Right cardiac atrium (tissue), 5 donors: ENCODE measurements at regions not wholly inside any gene's neighbourhood (a gene's known extent, or its start where the extent isn't known, plus 50 kb on each side); places are given as distances from the start of the nearest gene placed in this dataset.

Experiments used
- ATAC-seq, 2 donors: fragments of 200-7000 bp; cut with Tn5 transposase; one replicate each; pipeline versions ENCODE4 v1.8.0 to v1.9.1; 2020; ENCODE audit warnings: moderate library complexity in 2 of 2, mild to moderate bottlenecking in 1 of 2
- DNase-seq, 3 donors: peaks; one replicate each; pipeline ENCODE4 v3.0.0-alpha.2; 2020
- H3K27ac ChIP-seq: one replicate; pipeline ENCODE4 v1.5.1; 2013; ENCODE audit warnings: mild to moderate bottlenecking, low read length, control low read depth, moderate library complexity
- H3K27me3 ChIP-seq: one replicate; pipeline ENCODE4 v1.6.1; 2013; ENCODE audit not compliant: control insufficient read depth, insufficient read depth
- H3K4me1 ChIP-seq: one replicate; pipeline ENCODE4 v1.6.1; 2013; ENCODE audit warnings: low read length; ENCODE audit not compliant: control insufficient read depth, insufficient read depth
- H3K4me3 ChIP-seq: one replicate; pipeline ENCODE4 v1.5.1; 2013; ENCODE audit warnings: low read length, control low read depth
- H3K9me3 ChIP-seq: one replicate; pipeline ENCODE4 v1.6.1; 2013; ENCODE audit warnings: low read length; ENCODE audit not compliant: control insufficient read depth
- WGBS: extraction: QIAGEN DNeasy Blood & Tissue Kit; methylation state at CpG from one replicate; pipeline ENCODE4 v1.1.7; 2013; 5-methylcytosine and 5-hydroxymethylcytosine counted together
- intact Hi-C, 4 donors: fragments of 100-400 bp; cut with DNase I; formaldehyde crosslinking; loops; one replicate each; pipeline versions ENCODE4 v1.11.0 to v1.14.0; 2022 to 2023
- donor health status: healthy with polysubstance abuse.
- donor health status: DM: no; HTN: yes; CAD: no.
- donor health status: DM: no; HTN: no; CAD: no.
- donor health status: DM: no; HTN: yes; CAD: no; lungs with severe emphysema.
- donor health status: DM: yes; HTN: yes; CAD: no.

DNA sequence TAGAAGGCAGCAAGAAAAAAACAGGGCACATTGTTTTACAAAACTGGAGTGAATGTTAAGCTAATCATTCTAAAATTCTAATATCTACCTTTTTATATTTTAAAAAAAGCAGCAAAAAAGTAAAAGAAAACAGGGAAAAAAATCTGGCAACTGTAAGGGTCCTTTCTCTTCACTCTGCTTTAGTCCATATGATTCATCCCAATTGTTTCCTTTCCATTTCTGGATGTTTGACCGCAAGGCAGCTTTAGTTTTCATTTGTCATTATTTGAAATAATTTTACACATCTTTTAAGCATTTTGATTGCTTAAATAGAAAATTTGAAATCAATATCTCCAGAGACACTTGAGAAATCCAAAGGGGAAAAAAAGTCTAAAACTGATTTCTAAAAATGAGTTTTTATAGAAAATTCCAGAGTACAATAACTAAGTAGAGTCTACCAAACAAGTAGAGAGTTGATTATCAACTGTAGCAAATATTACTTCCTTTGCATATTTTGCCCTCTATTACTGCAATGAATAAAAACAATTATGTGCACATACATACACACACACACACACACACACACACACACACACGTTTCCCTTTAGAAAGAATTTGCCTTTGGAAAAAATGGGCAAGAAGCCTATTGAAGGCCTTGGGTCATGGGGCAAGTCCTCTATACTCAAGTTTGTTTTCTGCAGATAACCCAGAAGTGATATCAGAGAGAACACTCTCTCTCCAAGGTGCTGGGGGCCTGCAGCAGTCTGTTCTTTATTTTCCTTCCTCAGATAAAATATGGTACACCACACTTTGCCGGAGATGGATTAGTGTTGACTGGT, 259.7 kb downstream of the HACE1 start:
- no peaks in the 10 kb centered on the region for H3K9me3 ChIP-seq

DNA sequence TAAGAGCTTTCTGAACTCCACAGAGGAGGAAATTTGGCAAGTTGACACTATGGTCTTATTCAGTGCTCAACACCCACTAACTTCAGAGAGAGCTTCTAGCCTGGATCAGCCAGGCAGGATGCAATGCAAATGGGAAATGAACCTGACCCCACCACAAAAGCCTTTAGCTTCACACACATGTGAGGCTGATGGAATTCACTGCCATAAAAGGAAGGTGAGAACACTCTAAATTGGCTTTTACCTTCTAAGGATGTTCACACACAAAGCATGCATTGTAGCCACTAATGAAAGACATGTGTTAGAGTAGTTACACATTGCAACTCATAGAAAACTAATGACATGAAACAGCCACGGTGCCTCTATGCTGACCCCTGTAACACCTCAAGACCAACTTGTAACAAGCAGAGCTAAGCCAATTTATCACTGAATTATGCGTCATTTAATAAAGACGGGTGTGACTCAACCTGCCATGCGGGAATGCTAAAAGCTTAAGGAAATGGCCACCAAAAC, 262.1 kb downstream of the HACE1 start:
- Histone ChIP-seq H3K27ac (no peak overlapping the region), H3K27me3 (no peaks in the 10 kb centered on the region), H3K4me1 (no peaks in the 10 kb centered on the region), H3K4me3 (no peak overlapping the region), H3K9me3 (no peaks in the 10 kb centered on the region)
- intact Hi-C loops: no loop called here
- DNase-seq (no peak), ATAC-seq (no peak)
- WGBS: 47% methylated on average over 4 of the region's 4 CpGs

More for the DNA sequence above, 259.7 kb downstream of the HACE1 start:
- WGBS: 56% methylated on average over 3 of the region's 3 CpGs
- ATAC-seq: no peak
- DNase-seq: no peak
- Histone ChIP-seq H3K27me3 (no peaks in the 10 kb centered on the region), H3K4me3 (no peak overlapping the region), H3K27ac (no peak overlapping the region), H3K4me1 (no peaks in the 10 kb centered on the region)
- intact Hi-C loops: no loop called here

DNA sequence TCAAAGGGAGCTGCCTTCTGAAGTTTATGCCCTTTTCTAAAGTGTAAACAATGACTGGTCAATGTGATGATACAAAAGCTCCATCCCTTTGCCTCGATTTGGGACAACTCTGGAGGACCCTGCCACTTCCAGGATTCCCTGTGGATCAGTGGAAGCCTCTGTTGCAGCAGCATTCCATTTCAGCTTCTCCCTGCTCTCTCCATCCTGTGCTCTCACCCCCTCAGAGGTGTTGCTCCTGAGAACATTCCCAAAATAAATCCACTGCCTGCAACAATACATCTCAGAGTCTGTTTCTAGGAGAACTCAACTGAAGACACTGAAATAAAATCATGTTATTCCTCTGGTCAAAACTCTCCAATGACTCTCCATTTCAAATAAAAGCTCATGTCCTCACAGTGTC, 263.6 kb downstream of the HACE1 start:
- DNase-seq (no peak), ATAC-seq (no peak)
- no peaks in the 10 kb centered on the region for H3K4me1 ChIP-seq
- H3K9me3 ChIP-seq: no peaks in the 10 kb centered on the region
- 37% methylated on average over 1 of the region's 1 CpG for WGBS
- intact Hi-C loops: no loop called here
- H3K27ac ChIP-seq: no peak overlapping the region
- no peak overlapping the region for H3K4me3 ChIP-seq
- no peaks in the 10 kb centered on the region for H3K27me3 ChIP-seq

GRCh38 chr6:104595311-104595820, 264.4 kb downstream of the HACE1 start:
- intact Hi-C loops: no loop called here
- Histone ChIP-seq H3K27me3 (no peaks in the 10 kb centered on the region), H3K4me3 (no peak overlapping the region), H3K27ac (no peak overlapping the region), H3K9me3 (no peaks in the 10 kb centered on the region), H3K4me1 (no peaks in the 10 kb centered on the region)
- ATAC-seq (no peak), DNase-seq (no peak)
- 61% methylated on average over 2 of the region's 2 CpGs for WGBS

- no peak overlapping the region for H3K27ac ChIP-seq
- intact Hi-C loops: no loop called here
- no peaks in the 10 kb centered on the region for H3K4me1 ChIP-seq
- no peak for DNase-seq
- ATAC-seq: no peak
- no peaks in the 10 kb centered on the region for H3K9me3 ChIP-seq
- 75% methylated on average over 2 of the region's 2 CpGs for WGBS
- H3K27me3 ChIP-seq: no peaks in the 10 kb centered on the region
- no peak overlapping the region for H3K4me3 ChIP-seq
Measured at GRCh38 chr6:104591573-104592334, 268.0 kb downstream of the HACE1 start.

- Histone ChIP-seq H3K27me3 (no peaks in the 10 kb centered on the region), H3K4me3 (no peak overlapping the region), H3K27ac (no peak overlapping the region), H3K9me3 (no peaks in the 10 kb centered on the region), H3K4me1 (no peaks in the 10 kb centered on the region)
- intact Hi-C loops: no loop called here
- DNase-seq: no peak
- ATAC-seq: no peak
Measured at GRCh38 chr6:104589940-104590339, 269.8 kb downstream of the HACE1 start.

DNA sequence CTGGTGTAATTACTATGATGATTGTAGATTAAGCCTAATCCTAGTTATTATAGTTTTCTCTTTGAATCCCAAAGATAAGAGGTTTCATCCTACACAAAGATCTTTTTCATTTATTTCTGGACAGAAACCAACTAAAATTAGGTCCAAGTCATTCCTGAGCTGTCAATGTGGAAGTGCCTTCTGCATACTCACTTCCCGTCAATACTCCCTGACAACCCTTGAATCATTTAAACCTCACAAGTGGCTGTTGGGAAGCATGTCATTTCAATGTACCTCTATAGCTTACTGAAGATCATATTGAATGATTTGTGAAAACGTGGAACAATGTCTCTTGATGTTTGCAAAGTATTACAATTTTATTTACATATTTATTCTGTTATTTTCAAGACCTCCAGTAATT, 274.1 kb downstream of the HACE1 start:
- Histone ChIP-seq H3K4me1 (no peaks in the 10 kb centered on the region), H3K9me3 (no peaks in the 10 kb centered on the region), H3K27ac (no peak overlapping the region), H3K27me3 (no peaks in the 10 kb centered on the region), H3K4me3 (no peak overlapping the region)
- intact Hi-C loops: no loop called here
- DNase-seq: no peak
- WGBS: 44% methylated on average over 2 of the region's 2 CpGs
- ATAC-seq: no peak

DNA sequence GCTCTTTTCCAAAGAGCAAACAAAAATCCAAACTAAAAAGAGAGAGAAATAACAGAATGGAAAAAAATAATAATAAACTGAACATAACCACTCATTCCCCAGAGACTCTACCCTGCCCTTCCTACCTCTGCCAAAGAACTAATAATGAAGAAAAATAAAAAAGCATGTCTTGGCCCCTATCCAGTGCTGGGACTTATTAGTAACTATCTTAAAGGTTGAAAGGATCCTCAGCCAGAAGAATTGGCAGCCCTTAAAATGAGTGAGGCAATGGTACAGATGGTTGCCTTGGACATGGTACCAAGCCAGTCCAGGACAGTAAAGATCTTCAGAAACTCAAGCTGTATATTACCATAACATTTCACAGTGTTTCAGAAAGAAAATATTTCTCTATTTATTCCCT, 279.3 kb downstream of the HACE1 start:
- no peak for ATAC-seq
- intact Hi-C loops: no loop called here
- Histone ChIP-seq H3K4me3 (no peak overlapping the region), H3K27ac (no peak overlapping the region), H3K9me3 (no peaks in the 10 kb centered on the region), H3K4me1 (no peaks in the 10 kb centered on the region), H3K27me3 (no peaks in the 10 kb centered on the region)
- no peak for DNase-seq

- Histone ChIP-seq H3K4me1 (no peaks in the 10 kb centered on the region), H3K27ac (no peak overlapping the region), H3K27me3 (no peaks in the 10 kb centered on the region), H3K4me3 (no peak overlapping the region), H3K9me3 (no peaks in the 10 kb centered on the region)
- 78% methylated on average over 5 of the region's 5 CpGs for WGBS
- ATAC-seq (no peak), DNase-seq (no peak)
- intact Hi-C loops: no loop called here
Measured at GRCh38 chr6:104579310-104579863, 280.3 kb downstream of the HACE1 start.

- intact Hi-C loops: no loop called here
- Histone ChIP-seq H3K9me3 (no peaks in the 10 kb centered on the region), H3K27me3 (no peaks in the 10 kb centered on the region), H3K4me3 (no peak overlapping the region), H3K4me1 (no peaks in the 10 kb centered on the region), H3K27ac (no peak overlapping the region)
- ATAC-seq (no peak), DNase-seq (no peak)
Measured at GRCh38 chr6:104575536-104575935, 284.2 kb downstream of the HACE1 start.

DNA sequence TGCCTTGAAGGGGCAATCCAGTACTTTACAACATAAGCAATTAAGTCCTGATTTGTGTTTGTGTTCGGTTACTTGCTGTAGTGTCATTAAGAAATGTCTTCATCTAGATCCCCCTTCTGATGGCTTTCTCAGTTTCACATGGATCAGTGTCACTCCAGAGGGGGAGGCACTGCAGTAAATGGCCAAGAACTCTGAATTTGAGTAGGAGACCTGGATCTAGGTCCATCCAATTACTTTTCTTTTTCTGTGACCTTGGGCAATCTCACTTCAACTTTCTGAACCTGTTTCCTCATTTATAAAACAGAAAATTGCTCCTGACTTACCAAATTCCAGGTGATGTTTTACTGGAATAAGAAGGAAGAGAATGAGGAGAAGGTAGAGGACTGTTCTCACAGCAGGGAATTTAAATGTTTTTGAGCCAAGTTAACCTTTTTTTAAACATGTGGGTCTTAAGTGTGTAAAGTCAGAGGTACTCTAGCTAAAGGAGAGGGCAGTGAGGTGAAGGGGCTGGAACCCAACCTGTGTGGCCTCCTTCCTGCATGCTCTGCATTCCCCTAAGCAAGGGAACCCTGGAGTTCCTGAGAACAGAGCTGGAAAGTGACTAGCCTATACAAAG, 285.5 kb downstream of the HACE1 start:
- DNase-seq: no peak
- Histone ChIP-seq H3K27me3 (no peaks in the 10 kb centered on the region), H3K4me1 (no peaks in the 10 kb centered on the region), H3K27ac (no peak overlapping the region), H3K9me3 (no peaks in the 10 kb centered on the region), H3K4me3 (no peak overlapping the region)
- intact Hi-C loops: no loop called here
- ATAC-seq: no peak
- 95% methylated on average over 1 of the region's 1 CpG for WGBS
